ENCODE measurements at regions not wholly inside any gene's neighbourhood (a gene's known extent, or its start where the extent isn't known, plus 50 kb on each side); places are given as distances from the start of the nearest gene placed in this dataset.

GRCh38 chr4:3852309-3852708, 86.1 kb downstream of the ADRA2C start:
- no peak for DNase-seq (ENCODE audit: low read depth, low spot score)

- no peak for DNase-seq (ENCODE audit: low read depth, low spot score)
These were observed 86.5 kb downstream of the ADRA2C start for GRCh38 chr4:3852711-3853110.

- DNase-seq (ENCODE audit: low read depth, low spot score): no peak
These were observed 87.3 kb downstream of the ADRA2C start for GRCh38 chr4:3853388-3854035.

- DNase-seq (ENCODE audit: low read depth, low spot score): no peak
These were observed 88.5 kb downstream of the ADRA2C start for GRCh38 chr4:3854661-3855060.

DNA sequence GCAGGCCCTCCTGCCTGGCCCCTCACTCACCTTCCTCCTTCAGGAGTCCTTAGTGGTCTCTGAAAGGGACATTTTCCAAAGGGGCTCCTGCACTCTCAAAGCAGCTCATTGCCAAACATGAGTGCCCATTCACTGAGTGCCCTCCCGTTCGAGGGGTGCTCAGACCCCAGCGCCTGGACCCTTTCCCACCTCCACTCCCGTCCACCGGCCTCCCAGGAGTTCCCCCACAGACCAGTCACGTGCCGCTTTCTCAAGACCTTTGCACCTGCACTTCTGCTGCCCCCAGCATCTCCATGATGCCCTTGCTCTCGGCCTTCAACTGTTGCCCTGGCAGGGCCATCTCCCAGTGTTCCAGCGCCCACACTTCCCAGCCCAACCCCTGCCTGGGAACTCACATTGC, 89.5 kb downstream of the ADRA2C start:
- DNase-seq (ENCODE audit: low read depth, low spot score): no peak

- no peak for DNase-seq (ENCODE audit: low read depth, low spot score)
These were observed 90.5 kb downstream of the ADRA2C start for GRCh38 chr4:3856604-3857204.

DNA sequence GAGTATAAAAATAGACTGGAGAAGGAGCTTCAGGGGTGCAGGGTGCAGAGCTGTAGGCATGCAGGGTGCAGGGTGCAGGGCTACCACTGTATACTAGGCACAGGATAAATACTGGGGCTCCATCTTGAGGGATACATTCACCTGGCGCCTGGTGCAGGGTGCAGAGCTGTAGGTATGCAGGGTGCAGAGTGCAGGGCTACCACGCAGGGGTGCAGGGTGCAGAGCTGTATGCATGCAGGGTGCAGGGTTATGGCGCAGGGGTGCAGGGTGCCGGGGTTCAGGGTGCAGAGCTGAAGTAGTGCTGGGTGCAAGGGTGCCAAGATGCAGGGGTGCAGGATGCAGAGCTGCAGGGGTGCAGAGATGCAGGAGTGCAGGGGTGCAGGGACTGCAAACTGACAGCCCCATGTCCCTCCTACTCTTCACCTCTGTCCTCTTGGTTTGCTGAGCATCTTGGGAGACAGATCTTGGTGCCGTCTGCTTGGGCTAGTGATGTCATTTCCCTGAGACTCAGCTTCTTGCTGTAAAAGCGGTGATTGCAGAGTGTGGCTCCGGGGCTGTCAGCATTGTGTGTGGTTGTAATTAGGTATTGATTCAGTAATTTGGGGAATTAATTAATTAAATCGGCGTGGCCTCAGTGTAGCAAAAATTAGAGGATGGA, 91.2 kb downstream of the ADRA2C start:
- no peak for DNase-seq (ENCODE audit: low read depth, low spot score)

DNA sequence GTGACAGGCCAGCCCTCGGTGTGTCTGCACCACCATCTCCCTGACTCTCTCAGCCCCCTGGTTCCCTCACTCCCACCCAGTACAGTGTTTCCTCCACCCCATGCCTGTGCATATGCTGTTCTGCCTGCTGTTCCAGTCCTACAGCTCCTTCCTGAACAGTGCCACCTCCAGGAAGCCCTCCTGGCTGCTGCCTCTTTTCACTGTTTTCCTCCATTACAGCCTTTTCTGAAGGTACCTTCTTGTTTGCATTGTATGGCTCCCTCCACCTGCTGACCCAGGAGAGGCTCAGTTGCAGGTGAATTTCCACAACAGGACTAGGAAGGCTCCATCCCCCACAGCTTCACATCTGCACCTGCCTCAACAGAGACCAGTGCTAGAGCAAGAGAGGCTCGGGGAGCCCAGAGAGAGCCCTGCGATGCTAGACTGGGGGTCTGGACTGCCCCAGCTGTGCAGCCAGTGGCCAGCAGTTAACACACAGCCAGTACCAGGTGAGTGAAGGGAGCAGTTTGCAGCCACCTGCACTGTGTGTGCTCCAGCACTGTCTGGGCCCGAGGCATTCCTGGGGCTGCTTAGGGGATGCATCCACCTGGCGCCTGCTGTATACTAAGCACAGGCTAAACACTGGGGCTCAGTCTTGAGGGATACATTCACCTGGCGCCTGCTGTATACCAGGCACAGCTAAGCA, 92.0 kb downstream of the ADRA2C start:
- DNase-seq (ENCODE audit: low read depth, low spot score): no peak

DNA sequence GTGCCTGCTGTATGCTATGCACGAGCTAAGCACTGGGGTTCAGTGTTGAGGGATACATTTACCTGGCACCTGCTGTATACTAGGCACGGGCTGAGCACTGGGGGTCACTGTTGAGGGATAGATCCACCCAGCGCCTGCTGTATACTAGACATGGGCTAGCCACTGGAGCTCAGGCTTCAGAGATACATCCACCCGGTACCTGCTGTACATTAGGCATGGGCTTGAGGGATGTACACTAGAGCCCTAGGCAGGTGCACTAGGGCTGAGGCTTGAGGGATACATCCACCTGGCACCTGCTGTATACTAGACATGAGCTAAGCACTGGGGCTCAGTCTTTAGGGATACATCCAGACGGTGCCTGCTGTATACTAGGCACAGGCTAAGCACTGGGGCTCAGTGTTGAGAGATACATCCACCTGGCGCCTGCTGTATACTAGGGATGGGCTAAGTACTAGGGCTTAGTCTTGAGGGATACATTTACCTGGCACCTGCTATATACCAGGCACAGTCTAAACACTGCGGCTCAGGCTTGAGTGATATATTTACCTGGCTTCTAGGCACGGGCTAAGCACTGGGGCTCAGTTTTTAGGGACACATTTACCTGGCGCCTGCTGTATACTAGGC, 92.7 kb downstream of the ADRA2C start:
- DNase-seq (ENCODE audit: low read depth, low spot score): no peak

- DNase-seq (ENCODE audit: low read depth, low spot score): no peak
These were observed 93.4 kb downstream of the ADRA2C start for GRCh38 chr4:3859571-3859970.

- DNase-seq (ENCODE audit: low read depth, low spot score): no peak
These were observed 94.1 kb downstream of the ADRA2C start for GRCh38 chr4:3860061-3860912.

DNA sequence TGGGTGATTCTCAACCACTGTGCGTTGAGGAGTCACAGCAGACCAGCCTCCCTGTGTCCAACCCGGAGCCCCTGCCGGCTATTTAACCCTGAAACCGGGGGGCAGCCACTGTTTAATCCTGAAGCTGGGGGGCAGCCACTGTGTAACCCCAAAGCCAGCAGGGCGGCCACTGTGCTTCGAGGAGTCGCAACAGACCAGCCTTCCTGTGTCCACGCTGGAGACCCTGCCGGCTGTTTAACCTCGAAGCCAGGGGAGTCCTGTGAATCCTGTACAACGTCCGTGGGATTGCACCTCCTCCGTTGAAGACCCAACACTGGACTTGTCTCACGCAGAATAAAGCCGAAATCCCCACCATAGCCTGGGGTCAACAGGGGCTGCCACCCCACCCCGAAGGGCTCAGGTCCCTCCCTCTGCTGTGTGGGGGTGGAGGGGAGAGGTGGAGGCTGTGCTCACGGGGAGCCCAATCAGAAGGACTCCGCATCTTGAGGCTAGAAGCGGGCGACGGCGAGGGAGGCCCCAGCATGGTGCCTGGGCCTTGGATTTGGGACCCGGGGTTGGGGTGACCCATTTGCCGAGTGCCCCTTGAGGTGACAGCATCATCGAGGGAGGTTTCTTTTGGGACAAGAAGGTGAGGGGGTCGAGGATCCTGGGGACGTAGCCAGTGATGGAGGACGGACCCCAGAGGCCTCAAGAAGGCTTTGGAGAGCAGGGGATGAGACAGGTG, 94.9 kb downstream of the ADRA2C start:
- DNase-seq (ENCODE audit: low read depth, low spot score): no peak

DNA sequence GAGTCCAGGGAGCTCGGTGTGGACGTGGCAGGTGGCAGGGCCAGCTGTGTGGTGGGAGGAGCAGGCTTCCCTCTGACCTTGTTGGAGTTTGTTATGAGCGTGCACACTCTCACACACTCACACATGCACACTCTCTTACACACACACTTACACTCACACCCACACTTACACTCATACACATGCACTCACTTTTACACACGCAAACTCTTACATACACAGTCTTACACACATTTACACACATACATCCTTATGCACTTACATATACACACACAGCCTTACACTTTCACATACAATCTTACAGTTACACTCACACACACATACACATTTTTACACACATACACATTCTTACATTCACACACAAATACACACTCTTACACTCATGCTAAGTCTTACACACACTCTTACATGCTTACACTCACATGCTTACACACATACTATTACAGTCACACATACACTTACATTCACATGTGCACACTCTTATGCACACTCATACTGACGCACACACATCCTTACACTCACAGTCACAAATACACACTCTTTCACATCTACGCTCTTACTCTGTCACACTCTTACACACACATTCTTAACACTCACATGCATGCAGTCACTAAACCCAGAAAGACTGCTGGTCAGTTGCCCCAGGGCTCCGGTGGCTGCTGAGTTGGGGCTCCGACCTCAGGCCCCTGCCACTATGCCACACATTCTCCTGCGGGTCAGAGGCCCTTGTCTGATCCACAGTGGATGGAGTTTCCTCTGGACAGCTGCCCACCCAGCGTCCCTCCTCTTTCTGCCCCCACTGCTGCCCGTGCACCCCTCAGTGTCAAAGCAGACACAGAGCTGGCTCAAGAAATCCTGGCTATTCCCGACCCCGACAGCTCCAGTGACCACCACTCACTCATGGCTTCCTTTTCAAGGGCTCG, 95.8 kb downstream of the ADRA2C start:
- DNase-seq (ENCODE audit: low read depth, low spot score): no peak

- DNase-seq (ENCODE audit: low read depth, low spot score): no peak
These were observed 96.6 kb downstream of the ADRA2C start for GRCh38 chr4:3862640-3863420.

DNA sequence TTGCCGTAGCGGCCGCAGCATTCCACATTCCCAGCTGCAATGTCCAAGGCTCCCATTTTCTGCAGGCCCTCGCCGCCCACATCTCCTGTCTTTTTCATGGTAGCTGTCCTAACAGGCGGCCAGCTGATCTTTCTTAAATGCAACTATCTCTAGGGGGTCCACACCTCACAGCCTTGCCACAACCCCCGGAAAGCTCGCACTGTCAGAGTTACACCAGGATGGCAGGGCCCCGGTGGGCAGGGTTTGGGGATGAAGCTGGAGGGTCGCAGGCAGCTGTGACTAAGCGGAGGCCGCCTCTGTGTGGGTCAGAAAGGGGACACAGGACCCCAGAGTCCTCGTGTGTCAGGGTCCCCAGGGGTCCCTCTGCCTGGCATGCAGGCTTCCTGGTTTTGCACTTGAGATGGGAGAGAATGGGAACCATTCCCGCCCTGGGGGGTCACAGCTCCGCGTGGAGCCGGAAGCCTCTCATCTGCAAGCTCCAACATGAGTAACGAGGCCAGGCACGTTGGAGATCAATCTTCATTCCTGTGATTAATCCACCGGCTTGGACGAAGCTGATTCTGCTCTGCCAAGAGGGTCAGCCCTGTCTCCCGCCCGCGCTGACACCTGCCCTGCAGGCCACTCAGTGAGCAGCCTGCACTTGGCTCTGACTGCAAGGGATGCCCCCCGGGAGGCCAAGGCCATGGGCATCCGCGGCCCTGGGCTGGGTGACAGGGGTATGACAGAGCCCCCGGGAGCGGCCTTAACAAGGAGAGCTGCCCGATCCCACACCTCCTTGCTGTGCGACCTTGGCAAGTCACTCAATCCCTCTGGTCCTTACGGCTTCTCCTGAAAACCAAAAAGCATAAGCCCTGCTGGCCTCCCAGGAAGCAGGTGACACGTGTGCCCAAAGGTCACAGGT, 97.9 kb downstream of the ADRA2C start:
- no peak for DNase-seq (ENCODE audit: low read depth, low spot score)

DNA sequence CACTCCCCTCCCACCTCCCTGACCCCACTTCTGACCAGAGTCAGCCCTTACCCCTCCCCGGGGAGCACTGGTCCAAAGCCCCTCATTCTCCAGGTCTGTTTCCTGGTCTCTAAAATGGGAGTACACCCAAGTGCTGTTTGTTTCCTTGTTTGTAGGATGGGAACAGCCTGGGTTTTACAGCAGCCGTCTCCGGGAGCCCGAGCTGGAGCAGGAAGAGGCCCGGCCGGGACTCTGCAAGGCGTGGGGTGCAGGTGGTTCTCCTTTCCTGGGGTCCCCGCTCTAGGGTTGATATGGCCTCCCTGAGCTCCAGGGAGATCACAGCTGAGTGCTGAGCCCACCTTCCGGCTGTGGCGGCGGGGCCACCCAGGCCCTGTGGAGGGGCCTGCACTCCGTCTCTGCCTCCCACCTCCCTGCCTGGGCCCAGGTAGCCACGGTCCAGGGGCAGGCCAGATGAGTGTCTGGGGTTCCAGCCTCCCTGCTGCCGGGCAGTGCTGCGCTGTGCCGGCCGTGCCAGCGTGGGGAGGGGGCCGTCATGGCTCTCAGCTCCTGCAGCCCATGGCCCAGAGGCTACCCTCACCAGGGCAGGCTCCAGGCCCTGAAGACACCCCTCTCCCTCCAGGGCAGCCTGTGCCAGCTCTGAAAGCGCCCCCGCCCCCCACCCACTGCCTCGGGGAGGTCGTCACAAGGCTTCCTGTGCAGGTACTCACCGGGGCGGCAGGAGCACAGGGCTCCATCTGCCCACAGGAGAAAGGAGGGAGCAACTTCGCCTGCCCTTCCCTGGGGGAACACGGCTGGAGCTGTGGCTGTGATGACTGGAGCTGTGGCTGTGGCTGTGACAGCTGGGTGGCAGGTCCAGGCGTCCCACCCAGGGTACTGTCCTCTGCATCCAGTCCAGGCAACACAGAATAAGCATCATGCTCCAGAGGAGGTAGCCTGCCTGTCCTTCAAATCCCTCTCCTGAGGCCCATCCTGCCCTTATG, 98.8 kb downstream of the ADRA2C start:
- DNase-seq (ENCODE audit: low read depth, low spot score): no peak
